ENCODE measurements at regions not wholly inside any gene's neighbourhood (a gene's known extent, or its start where the extent isn't known, plus 50 kb on each side); places are given as distances from the start of the nearest gene placed in this dataset.
"Not testable (repeated sequence)": the region's sequence is repeated elsewhere in the genome, so short reads cannot be mapped to it uniquely, and the experiment has no call there.

DNA sequence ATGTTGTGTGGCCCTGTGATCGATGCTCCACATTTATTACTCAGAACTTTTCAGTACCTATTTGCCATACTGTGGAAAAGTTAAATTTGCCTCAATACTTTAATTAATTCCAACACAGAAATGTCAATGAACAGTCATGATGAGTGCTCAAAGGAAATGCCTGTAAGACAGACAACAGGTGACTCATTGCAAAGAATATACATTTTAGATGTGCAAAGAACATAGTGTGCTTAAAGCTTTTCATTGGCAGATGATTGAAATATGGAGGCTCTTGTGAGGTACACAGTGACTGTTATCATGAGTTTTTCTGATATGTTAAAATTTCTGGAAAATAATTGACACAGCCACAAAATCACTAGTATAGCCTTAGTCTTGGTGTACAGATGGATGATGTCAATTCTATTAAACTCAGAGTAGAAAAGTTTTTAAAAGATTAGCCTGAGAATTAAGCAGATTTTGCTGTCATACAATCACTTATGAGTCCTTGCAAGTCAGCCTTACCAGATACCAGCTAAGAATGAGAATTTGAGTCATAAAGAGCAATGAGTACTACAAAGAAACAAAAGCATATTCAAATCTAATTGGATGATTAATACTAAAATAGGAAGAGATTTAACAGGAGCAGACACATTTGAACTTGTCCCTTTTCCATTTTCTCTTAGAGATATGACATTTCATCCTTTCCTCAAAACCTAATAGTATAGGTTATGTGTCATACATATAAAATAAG, 544.1 kb downstream of the KCNH5 start:
- DNase-seq (ENCODE audit: low read depth in 2 of 2): no peak

DNA sequence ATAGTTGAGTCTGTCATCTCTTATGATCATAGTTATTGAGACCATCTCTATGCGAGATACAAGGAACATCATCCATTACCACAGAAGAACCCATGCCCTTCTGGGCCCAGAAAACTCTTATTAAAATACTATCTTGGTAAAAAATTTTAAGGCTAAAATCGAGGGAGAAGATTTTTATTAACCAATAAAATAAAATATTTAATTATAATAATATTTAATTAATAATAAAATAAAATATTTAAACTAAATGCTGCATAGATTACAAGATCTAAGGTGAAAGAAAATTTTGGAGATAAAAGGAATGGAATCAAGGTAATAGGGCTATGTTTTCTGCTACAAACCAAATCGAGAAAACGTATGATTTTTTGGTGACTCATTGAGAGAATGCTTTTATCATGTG, 540.2 kb downstream of the KCNH5 start:
- DNase-seq (ENCODE audit: low read depth in 2 of 2): no peak

DNA sequence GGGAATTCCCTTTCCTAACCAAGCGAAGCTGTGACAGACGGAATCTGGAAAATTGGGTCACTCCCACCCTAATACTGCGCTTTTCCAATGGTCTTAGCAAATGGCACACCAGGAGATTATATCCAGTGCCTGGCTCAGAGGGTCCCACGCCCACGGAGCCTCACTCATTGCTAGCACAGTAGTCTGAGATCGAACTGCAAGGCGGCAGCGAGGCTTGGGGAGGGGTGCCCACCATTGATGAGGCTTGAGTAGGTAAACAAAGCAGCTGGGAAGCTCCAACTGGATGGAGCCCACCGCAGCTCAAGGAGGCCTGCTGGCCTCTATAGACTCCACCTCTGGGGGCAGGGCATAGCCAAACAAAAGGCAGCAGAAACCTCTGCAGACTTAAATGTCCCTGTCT, 523.9 kb downstream of the KCNH5 start:
- DNase-seq (ENCODE audit: low read depth in 2 of 2): not testable (repeated sequence)

DNA sequence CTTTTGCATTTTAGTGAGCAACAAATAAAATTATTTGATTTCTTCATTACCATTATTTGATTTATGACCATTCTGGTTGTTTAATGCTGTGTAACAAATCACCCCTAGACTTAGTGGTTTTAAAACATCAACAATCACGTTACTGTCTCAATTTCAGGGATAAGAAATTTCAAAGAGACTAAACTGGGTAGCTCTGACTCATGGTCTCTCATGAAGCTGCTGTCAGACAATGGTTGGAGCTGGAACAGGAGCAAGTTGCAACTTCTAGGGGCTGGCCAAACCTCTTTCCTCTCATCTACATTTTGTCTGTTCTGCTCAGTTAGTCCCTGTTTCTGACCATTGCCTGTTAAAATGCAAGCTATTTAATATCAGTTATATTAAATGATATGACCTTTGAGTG, 517.0 kb downstream of the KCNH5 start:
- DNase-seq (ENCODE audit: low read depth in 2 of 2): no peak

DNA sequence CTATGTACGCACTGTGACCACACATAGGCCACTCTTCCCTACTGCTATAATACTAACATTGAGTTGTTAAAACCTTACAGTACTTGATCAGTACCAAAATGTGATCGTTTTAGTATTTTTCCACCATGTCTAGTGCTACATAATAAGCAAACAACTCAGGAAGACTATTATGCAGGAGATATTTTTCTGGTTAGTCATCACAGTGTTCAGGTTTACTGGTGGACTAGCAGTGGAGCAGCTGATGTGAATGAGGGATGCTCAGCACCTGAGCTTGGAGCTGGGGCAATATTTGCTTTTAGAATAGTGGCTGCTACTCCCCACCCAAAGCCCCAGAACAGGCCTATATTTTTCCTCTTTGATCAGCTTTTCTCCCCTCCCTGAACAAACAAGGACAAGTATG, 513.1 kb downstream of the KCNH5 start:
- no peak for DNase-seq (ENCODE audit: low read depth in 2 of 2)

DNA sequence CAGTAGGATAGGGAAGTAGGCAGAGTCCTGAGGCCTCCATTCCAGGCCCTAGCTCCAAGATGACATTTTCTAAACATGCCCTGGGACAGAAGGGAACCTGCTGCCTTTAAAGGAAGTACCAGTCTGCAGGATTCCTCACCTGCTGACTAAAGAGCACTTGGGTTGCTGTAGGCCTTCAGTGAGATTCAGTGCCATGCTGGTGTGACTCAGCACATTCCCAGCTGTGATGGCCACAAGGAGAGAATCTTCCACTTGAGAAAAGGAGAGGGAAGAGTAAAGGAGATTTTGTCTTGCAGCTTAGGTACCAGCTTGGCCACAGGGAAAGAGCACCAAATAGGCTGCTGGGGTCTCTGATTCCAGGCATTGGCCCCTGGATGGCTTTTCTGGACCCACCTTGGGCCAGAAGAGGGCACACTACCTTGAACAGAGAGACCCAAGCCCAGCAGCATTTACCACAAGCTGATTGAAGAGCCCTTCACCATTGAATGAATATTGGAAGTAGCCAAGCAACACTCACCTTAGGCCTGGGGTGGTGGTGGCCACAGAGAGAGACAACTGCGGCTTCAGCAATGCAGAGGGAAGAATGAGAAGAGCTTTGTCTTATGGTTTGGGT, 498.3 kb downstream of the KCNH5 start:
- no peak for DNase-seq (ENCODE audit: low read depth in 2 of 2)

DNA sequence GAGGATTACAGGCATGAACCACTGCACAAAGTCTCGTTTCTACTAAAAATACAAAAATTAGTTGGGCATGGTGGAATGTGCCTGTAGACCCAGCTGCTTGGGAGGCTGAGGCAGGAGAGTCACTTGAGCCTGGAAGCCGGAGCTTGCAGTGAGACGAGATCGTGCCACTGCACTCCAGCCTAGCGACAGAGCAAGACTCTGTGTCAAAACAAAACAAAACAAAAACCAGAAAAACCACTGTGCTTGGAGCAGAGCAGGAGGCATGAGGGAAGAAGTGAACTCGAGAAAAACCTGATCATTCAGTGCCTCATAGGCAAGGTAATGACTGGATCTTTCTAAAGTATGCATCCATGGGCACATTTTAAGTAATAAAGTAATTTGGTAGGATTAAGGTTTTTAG, 487.8 kb downstream of the KCNH5 start:
- no peak for DNase-seq (ENCODE audit: low read depth in 2 of 2)

DNA sequence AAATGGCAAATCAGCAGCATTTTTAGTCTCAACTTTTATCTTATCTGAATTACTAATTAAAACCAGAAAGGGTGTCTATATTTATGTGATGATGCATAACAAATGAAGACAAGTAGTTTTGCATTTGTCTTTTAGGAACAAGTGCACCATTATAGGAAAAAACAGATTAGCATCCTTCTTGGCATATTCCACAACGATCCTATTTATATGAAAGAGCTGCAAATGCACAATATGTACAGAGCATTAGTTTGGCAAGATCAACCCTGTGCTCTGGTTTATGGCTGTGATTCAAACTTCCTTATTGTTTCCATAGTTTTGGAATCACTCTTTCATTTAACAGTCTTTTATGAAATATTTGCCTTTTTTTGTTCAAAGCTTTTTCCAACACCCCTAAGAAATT, 486.8 kb downstream of the KCNH5 start:
- DNase-seq (ENCODE audit: low read depth in 2 of 2): no peak

DNA sequence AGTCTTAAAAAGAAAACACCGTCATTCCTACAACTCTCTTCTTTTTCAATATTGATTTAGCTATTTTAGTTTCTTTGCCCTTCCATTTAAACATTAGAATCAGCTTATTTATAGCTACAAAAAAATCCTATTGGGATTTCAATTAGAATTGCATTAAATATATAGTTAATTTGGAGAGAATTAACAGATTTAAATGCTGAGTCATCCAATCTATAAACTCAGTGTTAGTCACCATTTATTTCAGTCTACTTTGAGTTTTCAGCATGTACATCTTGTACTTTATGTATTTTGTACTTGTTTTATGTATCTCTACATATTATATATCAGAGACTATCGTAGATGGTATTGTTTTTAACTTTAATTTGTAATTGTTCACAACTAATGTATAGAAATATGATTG, 460.0 kb downstream of the KCNH5 start:
- DNase-seq (ENCODE audit: low read depth in 2 of 2): no peak

DNA sequence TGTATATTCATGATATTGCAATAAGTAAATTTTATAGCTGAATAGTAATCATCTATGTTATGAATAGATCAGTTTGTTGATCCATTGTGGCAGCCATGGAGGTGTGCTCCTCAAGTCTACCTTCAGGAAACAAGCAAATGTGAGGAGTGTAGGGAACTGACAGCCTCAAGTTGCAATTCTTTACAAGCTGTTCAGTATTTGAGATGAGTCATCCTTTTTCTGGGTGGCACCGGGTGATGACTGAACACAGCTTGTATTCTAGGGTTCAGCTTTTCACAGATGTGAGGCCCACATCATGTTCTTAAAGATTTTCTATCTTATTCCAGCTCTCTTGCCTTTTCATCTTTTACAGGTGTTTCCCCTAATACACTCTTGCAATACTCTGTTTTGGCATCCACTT, 452.4 kb downstream of the KCNH5 start:
- DNase-seq (ENCODE audit: low read depth in 2 of 2): no peak

DNA sequence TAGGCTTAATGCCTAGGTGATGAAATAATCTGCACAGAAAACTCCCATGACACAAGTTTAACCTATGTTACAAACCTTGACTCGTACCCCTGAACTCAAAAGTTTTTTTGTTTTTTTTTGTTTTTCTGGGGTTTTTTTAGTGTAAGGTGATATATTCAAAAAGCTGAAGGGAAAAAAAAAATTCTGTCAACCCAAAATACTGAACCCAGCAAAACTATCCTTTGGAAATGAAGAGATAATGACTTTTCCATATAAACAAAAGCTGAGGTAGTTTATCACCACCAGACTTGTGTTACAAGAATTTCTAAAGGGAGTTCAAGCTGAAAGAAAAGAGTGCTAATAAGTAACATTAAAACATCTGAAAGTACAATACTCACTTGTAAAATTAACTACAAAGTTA, 448.1 kb downstream of the KCNH5 start:
- DNase-seq (ENCODE audit: low read depth in 2 of 2): no peak

DNA sequence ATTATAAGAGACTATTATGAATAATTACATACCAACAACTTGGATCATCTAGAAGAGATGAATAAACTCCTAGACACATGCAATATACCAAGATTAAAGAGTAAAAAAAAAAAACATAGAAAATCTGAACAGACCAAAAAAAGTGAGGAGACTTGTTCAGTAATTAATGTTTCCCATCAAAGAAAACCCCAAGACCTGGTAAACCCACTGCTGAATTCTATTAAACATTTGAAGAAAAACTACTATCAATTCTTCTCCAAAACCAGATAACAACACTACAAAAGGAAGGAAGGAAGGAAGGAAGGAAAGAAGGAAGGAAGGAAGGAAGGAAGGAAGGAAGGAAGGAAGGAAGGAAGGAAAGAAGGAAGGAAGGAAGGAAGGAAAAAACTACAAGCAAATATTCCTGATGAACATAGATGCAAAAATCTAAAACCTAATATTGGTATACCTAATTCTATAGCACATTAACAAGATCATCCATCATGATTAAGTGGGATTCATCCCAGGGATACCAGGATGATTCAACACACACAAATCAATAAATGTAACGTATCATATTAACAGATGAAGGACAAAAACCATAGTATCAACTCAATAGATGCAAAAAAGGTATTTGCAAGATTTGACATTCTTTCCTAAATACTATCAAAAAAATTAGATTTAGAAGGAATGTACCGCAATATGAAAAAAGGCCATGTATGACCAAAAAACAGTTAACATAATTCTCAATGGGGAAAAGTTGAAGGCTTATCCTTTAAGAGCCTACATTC, 445.5 kb downstream of the KCNH5 start:
- DNase-seq (ENCODE audit: low read depth in 2 of 2): no peak

DNA sequence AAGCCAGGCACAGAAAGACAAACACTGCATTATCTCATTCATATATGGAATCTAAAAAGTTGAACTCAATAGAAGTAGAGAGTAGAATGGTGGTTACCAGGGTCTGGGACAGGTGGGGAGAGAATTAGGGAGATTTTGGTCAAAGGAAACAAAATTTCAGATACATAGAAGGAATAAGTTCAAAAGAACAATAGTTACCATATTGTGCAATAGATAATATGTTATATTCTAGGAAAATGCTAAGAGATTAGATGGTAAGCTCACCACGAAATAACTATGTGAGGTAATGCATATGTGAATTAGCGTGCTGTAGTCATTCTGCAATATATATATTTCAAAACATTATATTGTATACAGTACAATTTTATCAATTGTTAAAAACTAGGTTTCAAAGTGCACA, 442.5 kb downstream of the KCNH5 start:
- no peak for DNase-seq (ENCODE audit: low read depth in 2 of 2)

DNA sequence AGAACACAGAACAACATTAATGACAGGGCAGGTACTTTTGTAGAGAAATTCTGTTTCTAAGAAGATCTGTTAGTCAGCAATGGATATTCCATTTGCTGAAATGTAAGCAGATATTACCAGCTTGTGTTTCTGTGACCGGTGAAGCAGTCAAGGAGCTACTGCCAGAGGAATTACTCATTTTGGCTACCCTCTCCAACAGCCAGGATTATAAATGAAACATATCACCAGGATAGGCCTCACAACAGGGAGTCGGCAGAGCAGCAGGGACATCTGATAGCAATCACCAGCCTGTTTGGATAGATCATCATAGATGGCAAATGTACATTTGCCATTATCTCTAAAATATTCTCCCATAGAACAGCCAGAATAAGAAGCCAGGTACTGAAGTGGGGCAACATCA, 440.7 kb downstream of the KCNH5 start:
- DNase-seq (ENCODE audit: low read depth in 2 of 2): no peak

DNA sequence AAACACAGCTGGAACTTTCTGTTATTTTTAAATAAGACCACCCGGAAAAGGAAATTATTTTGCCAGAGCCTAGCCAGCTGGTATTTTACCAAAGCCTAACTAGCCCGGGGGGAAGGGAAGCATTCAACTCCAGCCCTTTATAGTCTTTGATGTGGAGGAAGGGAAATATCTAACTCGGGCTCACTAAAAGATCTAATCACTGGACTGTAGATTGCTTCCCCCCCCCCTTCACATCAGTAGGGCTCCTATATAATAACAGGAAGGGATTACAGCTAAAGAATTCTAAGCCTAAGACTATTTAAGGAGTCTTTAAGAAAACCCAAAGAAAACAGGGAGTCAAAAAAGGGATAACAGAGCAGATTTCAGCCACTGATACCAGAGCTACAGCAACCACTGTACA, 431.1 kb downstream of the KCNH5 start:
- DNase-seq (ENCODE audit: low read depth in 2 of 2): no peak

DNA sequence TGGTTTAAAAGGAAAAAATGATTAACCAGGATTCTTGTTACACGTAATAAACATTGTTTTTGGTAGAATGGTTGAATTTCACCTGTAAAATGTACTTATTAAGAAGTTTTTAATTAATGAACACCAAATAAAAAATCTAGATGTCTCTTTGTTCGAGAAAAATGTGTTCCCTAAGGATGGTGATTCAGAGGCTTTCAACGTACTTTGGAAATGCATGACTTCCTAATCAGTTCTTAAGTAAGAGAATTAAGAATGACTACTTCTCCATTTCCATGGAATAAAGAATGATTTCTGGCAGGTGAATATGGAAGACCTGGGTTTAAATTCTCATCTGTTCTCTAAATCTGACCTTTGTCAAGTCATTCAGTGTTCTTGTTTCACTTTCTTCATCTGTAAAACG, 428.6 kb downstream of the KCNH5 start:
- no peak for DNase-seq (ENCODE audit: low read depth in 2 of 2)

DNA sequence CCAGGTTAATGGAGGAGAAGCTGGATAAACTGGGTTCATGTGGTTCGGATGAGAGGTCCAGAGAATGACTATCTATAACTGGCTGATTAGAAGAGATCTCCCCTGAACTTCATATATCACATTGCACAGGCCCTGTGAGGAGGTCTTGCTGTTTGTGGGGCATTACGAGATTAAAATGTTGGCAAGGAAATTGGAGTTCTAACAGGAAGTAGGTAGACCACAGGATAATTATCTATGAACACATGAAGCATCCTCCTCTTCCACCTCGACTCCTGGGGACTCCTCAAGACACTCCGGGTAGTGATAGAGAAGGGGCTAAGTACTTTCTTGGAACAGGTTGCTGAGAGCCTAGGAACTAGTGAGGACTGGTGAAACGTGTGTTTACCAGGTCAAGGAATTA, 418.8 kb downstream of the KCNH5 start:
- DNase-seq (ENCODE audit: low read depth in 2 of 2): no peak

DNA sequence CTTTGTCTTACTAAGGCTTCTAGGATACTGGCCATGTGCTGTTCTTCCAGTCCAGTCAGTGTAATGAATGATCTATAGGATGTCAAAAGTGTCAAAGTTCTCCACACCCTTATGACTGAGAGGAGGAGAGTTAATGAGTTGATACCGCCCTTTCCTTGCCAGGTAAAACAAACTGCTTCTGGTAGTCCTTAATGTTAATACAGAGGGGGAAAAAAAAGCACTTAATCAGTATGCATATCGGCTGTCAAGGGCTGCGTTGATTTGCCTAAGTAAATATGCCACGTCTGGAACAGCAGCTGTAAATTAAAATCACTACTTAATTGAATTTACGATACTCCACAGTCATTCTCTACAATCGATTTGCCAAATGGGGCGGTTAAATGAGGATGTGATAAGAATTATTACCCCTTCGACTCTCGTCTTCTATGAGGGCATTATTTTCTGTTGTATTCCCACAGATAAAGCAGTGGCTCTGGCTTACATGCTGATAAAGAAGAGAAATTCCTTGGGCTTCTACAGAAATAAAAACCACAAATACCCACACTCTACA, 416.0 kb downstream of the KCNH5 start:
- DNase-seq (ENCODE audit: low read depth in 2 of 2): no peak

DNA sequence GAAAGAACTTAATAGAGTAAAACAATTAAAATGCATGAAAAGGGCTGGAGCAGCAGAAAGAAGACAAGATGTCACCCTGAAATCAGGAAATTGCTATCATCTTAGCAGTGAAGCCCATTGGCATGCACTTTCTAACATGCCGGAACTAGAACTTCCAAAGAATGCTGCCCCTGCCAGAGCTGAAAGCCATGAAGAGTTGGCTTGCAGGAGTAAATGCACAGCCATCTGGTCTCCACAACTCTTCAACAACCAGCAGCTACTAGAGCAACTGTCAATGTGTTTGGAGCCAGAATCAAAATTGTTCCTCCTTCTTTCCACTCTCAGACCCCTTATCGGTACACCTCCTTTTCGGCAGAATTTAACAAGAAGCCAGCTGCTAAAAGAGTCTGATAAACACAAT, 414.1 kb downstream of the KCNH5 start:
- DNase-seq (ENCODE audit: low read depth in 2 of 2): no peak

DNA sequence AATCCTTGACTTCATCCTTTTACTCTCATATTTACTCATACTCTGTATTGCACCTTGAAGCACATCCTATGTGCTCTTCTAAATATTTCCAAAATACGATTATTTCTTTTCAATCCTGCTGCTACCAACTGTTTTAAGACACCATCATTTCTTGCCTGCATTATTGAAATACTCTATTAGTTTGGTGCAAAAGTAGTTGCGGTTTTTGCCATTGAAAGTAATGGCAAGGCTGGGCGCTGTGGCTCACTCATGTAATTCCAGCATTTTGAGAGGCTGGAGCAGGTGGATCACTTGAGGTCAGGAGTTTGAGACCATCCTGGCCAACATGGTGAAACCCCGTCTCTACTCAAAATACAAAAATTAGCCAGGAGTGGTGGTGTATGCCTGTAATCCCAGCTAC, 412.5 kb downstream of the KCNH5 start:
- DNase-seq (ENCODE audit: low read depth in 2 of 2): no peak

DNA sequence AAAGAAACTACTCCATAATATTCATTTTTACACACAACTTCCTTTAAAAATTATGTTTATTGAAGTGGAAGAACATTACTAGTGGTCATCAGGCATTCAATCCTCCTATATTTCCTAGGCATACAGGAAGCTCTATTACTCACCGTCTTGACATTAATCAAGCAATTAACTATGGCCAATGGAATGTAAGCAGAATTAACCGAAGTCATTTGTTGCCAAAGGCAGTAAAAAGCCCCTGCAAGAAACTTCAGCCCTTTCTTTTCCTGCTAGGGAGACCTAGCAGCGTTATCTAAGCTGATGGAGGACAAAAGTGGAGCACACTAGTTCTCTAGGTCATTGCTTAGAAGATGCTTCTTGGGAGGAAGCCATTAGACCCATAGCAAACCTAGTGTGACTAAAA, 399.6 kb downstream of the KCNH5 start:
- DNase-seq (ENCODE audit: low read depth in 2 of 2): no peak

Data from dermis microvascular lymphatic vessel endothelial cell (primary cell).